MM.1S (cell line): ENCODE measurements at regions not wholly inside any gene's neighbourhood (a gene's known extent, or its start where the extent isn't known, plus 50 kb on each side); places are given as distances from the start of the nearest gene placed in this dataset.

Experiments
- DNase-seq: peaks from one replicate; pipeline ENCODE4 v3.0.0-alpha.2; 2015
- H2AFZ ChIP-seq: fragments of 300-600 bp; sonication (generic); 2 replicates; pipeline ENCODE4 v1.6.0; 2016; ENCODE audit warnings: antibody characterized with exemption, low read length
- H3F3A ChIP-seq: fragments of 300-600 bp; sonication (generic); 2 replicates; pipeline ENCODE4 v1.6.1; 2016; ENCODE audit warnings: mild to moderate bottlenecking, antibody characterized with exemption, low read length, moderate library complexity, mixed read lengths; ENCODE audit not compliant: insufficient read depth
- H3K27ac ChIP-seq: fragments of 300-600 bp; sonication (generic); 2 replicates; pipeline ENCODE4 v1.5.1; 2016; ENCODE audit warnings: mild to moderate bottlenecking, low read length
- H3K27me3 ChIP-seq: fragments of 300-600 bp; sonication (generic); replicated peaks from 2 replicates; pipeline ENCODE4 v1.6.0; 2016; ENCODE audit warnings: low read length; ENCODE audit not compliant: insufficient read depth
- H3K36me3 ChIP-seq: fragments of 300-600 bp; sonication (generic); replicated peaks from 2 replicates; pipeline ENCODE4 v1.6.1; 2016; ENCODE audit warnings: mild to moderate bottlenecking, low read length, mixed read lengths; ENCODE audit not compliant: insufficient read depth
- H3K4me1 ChIP-seq: fragments of 300-600 bp; sonication (generic); 2 replicates; pipeline ENCODE4 v1.6.1; 2016; ENCODE audit warnings: low read length, mixed read lengths
- H3K4me2 ChIP-seq: fragments of 300-600 bp; sonication (generic); 2 replicates; pipeline ENCODE4 v1.6.0; 2016; ENCODE audit warnings: low read depth, low read length
- H3K4me3 ChIP-seq: fragments of 300-600 bp; sonication (generic); 2 replicates; pipeline ENCODE4 v1.5.1; 2016; ENCODE audit warnings: low read length, mixed read lengths
- H3K79me2 ChIP-seq: fragments of 300-600 bp; sonication (generic); 2 replicates; pipeline ENCODE4 v1.6.1; 2016; ENCODE audit warnings: mixed run types, low read length, mixed read lengths
- H3K9ac ChIP-seq: fragments of 300-600 bp; sonication (generic); 2 replicates; pipeline ENCODE4 v1.6.1; 2016; ENCODE audit warnings: low read length, mixed read lengths
- H3K9me2 ChIP-seq: fragments of 300-600 bp; sonication (generic); replicated peaks from 2 replicates; pipeline ENCODE4 v1.6.1; 2016; ENCODE audit warnings: mild to moderate bottlenecking, low read length, mixed read lengths; ENCODE audit not compliant: insufficient read depth
- H3K9me3 ChIP-seq: fragments of 300-600 bp; sonication (generic); replicated peaks from 2 replicates; pipeline ENCODE4 v1.6.1; 2016; ENCODE audit warnings: mild to moderate bottlenecking, low read length, mixed read lengths; ENCODE audit not compliant: insufficient read depth
- H4K20me1 ChIP-seq: fragments of 300-600 bp; sonication (generic); 2 replicates; pipeline ENCODE4 v1.6.1; 2016; ENCODE audit warnings: mild to moderate bottlenecking, low read length, moderate library complexity, mixed read lengths; ENCODE audit not compliant: insufficient read depth
- CTCF ChIP-seq: fragments of 300-600 bp; sonication (generic); IDR thresholded peaks from 2 replicates; pipeline ENCODE4 v1.5.1; 2016; ENCODE audit warnings: antibody characterized with exemption, low read length, mixed read lengths
- EZH2 ChIP-seq: fragments of 300-600 bp; sonication (generic); optimal IDR thresholded peaks from 2 replicates; pipeline ENCODE3; 2017; ENCODE audit warnings: low read depth, mild to moderate bottlenecking, antibody characterized with exemption, low read length, mixed read lengths
- EZH2phosphoT487 ChIP-seq: fragments of 300-600 bp; sonication (generic); IDR thresholded peaks from 2 replicates; pipeline ENCODE4 v1.6.1; 2018; ENCODE audit warnings: antibody characterized with exemption, low read length

- H3K9me2 ChIP-seq: no peaks in the 10 kb centered on the region
- no peak overlapping the region for H3K4me3 ChIP-seq
- no peaks in the 10 kb centered on the region for H3K36me3 ChIP-seq
- H3F3A ChIP-seq: no peaks in the 10 kb centered on the region
- H4K20me1 ChIP-seq: no peaks in the 10 kb centered on the region
- TF ChIP-seq EZH2: no peak
- TF ChIP-seq EZH2phosphoT487: no peak
- no peak for TF ChIP-seq CTCF
- no peaks in the 10 kb centered on the region for H3K4me1 ChIP-seq
- H3K27me3 ChIP-seq: no peaks in the 10 kb centered on the region
- no peaks in the 10 kb centered on the region for H3K9me3 ChIP-seq
- H3K79me2 ChIP-seq: no peaks in the 10 kb centered on the region
- H3K9ac ChIP-seq: no peak overlapping the region
- no peak for DNase-seq
- no peak overlapping the region for H2AFZ ChIP-seq
- no peak overlapping the region for H3K27ac ChIP-seq
- H3K4me2 ChIP-seq: no peak overlapping the region
Measured at GRCh38 chr3:15977090-15977489, 179.3 kb upstream of the ANKRD28 start.

GRCh38 chr3:15977598-15978232 is 179.9 kb upstream of the ANKRD28 start:
- no peak overlapping the region for H3K27ac ChIP-seq
- no peaks in the 10 kb centered on the region for H3K27me3 ChIP-seq
- H3K4me3 ChIP-seq: no peak overlapping the region
- no peaks in the 10 kb centered on the region for H3K9me3 ChIP-seq
- H4K20me1 ChIP-seq: no peaks in the 10 kb centered on the region
- H3K9me2 ChIP-seq: no peaks in the 10 kb centered on the region
- no peak for DNase-seq
- TF ChIP-seq EZH2: no peak
- no peak for TF ChIP-seq CTCF
- TF ChIP-seq EZH2phosphoT487: no peak
- H3K79me2 ChIP-seq: no peaks in the 10 kb centered on the region
- H3K36me3 ChIP-seq: no peaks in the 10 kb centered on the region
- H3K4me1 ChIP-seq: no peaks in the 10 kb centered on the region
- no peaks in the 10 kb centered on the region for H3F3A ChIP-seq
- H2AFZ ChIP-seq: no peak overlapping the region
- no peak overlapping the region for H3K9ac ChIP-seq
- H3K4me2 ChIP-seq: no peak overlapping the region

GRCh38 chr3:15978801-15979200 is 181.0 kb upstream of the ANKRD28 start:
- H3K27ac ChIP-seq: no peak overlapping the region
- no peak overlapping the region for H3K9ac ChIP-seq
- H3K36me3 ChIP-seq: no peaks in the 10 kb centered on the region
- H3K9me3 ChIP-seq: no peaks in the 10 kb centered on the region
- H3K79me2 ChIP-seq: no peaks in the 10 kb centered on the region
- no peak for DNase-seq
- H2AFZ ChIP-seq: no peak overlapping the region
- no peaks in the 10 kb centered on the region for H4K20me1 ChIP-seq
- H3K9me2 ChIP-seq: no peaks in the 10 kb centered on the region
- no peak overlapping the region for H3K4me3 ChIP-seq
- H3K27me3 ChIP-seq: no peaks in the 10 kb centered on the region
- no peak overlapping the region for H3K4me2 ChIP-seq
- no peaks in the 10 kb centered on the region for H3K4me1 ChIP-seq
- no peak for TF ChIP-seq CTCF
- TF ChIP-seq EZH2: no peak
- no peak for TF ChIP-seq EZH2phosphoT487
- no peaks in the 10 kb centered on the region for H3F3A ChIP-seq
